GM12874 (cell line): ENCODE measurements at regions not wholly inside any gene's neighbourhood (a gene's known extent, or its start where the extent isn't known, plus 50 kb on each side); places are given as distances from the start of the nearest gene placed in this dataset.

Experiments
- CTCF ChIP-seq: IDR thresholded peaks from 2 replicates; pipeline ENCODE4 v1.5.1; 2011; ENCODE audit warnings: low read depth, mild to moderate bottlenecking, control low read depth, low read length, moderate library complexity; ENCODE audit not compliant: insufficient read depth

- TF ChIP-seq CTCF, result no peak
These were observed 222.8 kb downstream of the KLF12 start for GRCh38 chr13:73911361-73911760.

DNA sequence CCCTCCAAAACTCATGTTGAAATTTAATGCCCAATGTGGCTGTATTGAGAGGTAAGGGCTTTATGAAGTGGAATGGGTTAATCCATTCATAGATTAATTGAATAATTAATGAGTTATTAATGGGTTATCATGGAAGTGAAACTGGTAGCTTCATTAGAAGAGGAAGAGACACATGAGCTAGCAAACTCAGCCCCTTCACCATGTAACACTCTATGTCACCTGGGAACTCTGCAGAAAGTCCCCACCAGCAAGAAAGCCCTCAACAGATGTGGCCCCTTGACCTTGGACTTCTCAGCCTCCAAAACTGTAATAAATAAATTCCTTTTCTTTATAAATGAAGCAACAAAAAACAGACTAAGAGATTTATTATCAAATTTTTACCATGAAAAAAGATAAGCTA, 223.5 kb downstream of the KLF12 start:
- no peak for TF ChIP-seq CTCF

GRCh38 chr13:73908809-73909208, 225.4 kb downstream of the KLF12 start:
- no peak for TF ChIP-seq CTCF

DNA sequence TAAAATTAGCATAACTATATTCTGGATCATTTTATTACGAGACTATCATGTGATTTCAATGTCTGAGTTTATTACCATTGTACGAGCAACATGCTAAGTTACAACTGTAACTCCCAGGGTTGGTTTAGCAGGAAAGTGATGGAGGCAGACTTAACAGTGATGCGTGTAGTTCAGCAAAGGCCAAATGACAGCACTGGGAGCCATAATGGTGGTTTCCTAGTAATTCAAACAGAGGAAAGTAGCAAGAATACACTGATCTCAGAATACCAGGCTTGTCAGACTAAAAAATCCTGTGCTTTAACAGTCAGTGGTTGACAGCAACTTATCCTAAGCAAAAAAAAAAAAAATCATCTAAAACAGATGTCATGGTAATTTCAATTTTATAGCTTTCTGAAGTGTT, 229.6 kb downstream of the KLF12 start:
- no peak for TF ChIP-seq CTCF

DNA sequence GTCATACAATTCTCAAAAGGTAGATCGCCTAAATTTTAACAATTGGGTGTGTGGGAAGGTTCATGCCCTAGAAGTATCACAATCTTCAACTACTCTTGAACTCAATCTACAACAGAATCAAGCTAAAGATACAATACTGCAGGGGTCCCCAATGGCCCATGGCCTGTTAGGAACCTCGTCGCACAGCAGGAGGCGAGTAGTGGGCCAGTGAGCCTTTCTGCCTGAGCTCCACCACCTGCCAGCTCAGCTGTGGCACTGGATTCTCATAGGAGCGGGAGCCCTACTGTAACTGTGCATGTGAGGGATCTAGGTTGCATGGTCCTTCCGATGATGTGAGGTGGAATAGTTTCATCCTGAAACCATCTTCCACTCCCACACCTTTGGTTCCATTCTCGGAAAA, 230.6 kb downstream of the KLF12 start:
- no peak for TF ChIP-seq CTCF

- TF ChIP-seq CTCF, result no peak
These were observed 231.4 kb downstream of the KLF12 start for GRCh38 chr13:73902847-73903246.

GRCh38 chr13:73902296-73902695, 231.9 kb downstream of the KLF12 start:
- no peak for TF ChIP-seq CTCF
